CD14-positive monocyte (primary cell): ENCODE measurements at regions not wholly inside any gene's neighbourhood (a gene's known extent, or its start where the extent isn't known, plus 50 kb on each side); places are given as distances from the start of the nearest gene placed in this dataset.

Experiments used
- DNase-seq, 3 donors: peaks; one replicate each; pipeline ENCODE4 v3.0.0-alpha.2; 2011 to 2022
- H2AFZ ChIP-seq: 2 replicates; pipeline ENCODE4 v1.6.0; 2012; ENCODE audit warnings: mild to moderate bottlenecking, low read depth, low read length, inconsistent platforms; ENCODE audit not compliant: insufficient read depth, poor library complexity, severe bottlenecking
- H3K27ac ChIP-seq, 2 donors: 1 replicate in 1 of 2; 2 replicates in 1 of 2; pipeline ENCODE4 v1.5.1; 2012 to 2013; ENCODE audit warnings: low read length in 2 of 2, control low read depth in 1 of 2, inconsistent platforms in 1 of 2, low read depth in 1 of 2, mild to moderate bottlenecking in 1 of 2
- H3K27me3 ChIP-seq, 2 donors: one replicate each; pipeline versions ENCODE4 v1.6.0 to v1.6.1; 2011 to 2013; ENCODE audit warnings: low read length in 2 of 2; ENCODE audit not compliant: control insufficient read depth in 2 of 2, insufficient read depth in 2 of 2
- H3K36me3 ChIP-seq, 2 donors: replicated peaks in 1 of 2; 1 replicate in 1 of 2; 2 replicates in 1 of 2; pipeline versions ENCODE4 v1.5.1 to v1.6.1; 2012 to 2013; ENCODE audit warnings: low read length in 2 of 2, control low read depth in 1 of 2, inconsistent platforms in 1 of 2, mild to moderate bottlenecking in 1 of 2; ENCODE audit not compliant: insufficient read depth in 2 of 2, control insufficient read depth in 1 of 2
- H3K4me1 ChIP-seq, 2 donors: 1 replicate in 1 of 2; 2 replicates in 1 of 2; pipeline versions ENCODE4 v1.5.1 to v1.6.1; 2012 to 2013; ENCODE audit warnings: low read length in 2 of 2, control low read depth in 1 of 2, inconsistent platforms in 1 of 2, mild to moderate bottlenecking in 1 of 2, moderate library complexity in 1 of 2; ENCODE audit not compliant: insufficient read depth in 2 of 2, control insufficient read depth in 1 of 2
- H3K4me2 ChIP-seq: replicated peaks from 2 replicates; pipeline ENCODE3; 2012; ENCODE audit warnings: low read length, moderate library complexity, mild to moderate bottlenecking; ENCODE audit not compliant: poor library complexity, severe bottlenecking; ENCODE audit errors: extremely low read depth
- H3K4me3 ChIP-seq, 3 experiments: fragments of 200-600 bp in 1 of 3; sonication (generic) in 1 of 3; replicated peaks in 1 of 3; 1 replicate in 2 of 3; 2 replicates in 1 of 3; pipeline ENCODE4 v1.5.1; 2011 to 2013; ENCODE audit warnings: low read length in 3 of 3, mild to moderate bottlenecking in 3 of 3, control low read depth in 2 of 3, low read depth in 2 of 3, inconsistent platforms in 1 of 3, moderate library complexity in 1 of 3
- H3K79me2 ChIP-seq: 2 replicates; pipeline ENCODE4 v1.6.0; 2012; ENCODE audit warnings: mild to moderate bottlenecking, control low read depth, inconsistent platforms, low read length, moderate library complexity; ENCODE audit not compliant: insufficient read depth
- H3K9ac ChIP-seq: 2 replicates; pipeline ENCODE4 v1.6.0; 2017; ENCODE audit warnings: low read length, mild to moderate bottlenecking; ENCODE audit not compliant: insufficient read depth, poor library complexity, severe bottlenecking
- H3K9me3 ChIP-seq, 2 donors: replicated peaks in 1 of 2; 1 replicate in 1 of 2; 2 replicates in 1 of 2; pipeline versions ENCODE4 v1.5.1 to v1.6.1; 2012 to 2013; ENCODE audit warnings: low read length in 2 of 2, control low read depth in 1 of 2; ENCODE audit not compliant: control insufficient read depth in 1 of 2, insufficient read depth in 1 of 2
- H4K20me1 ChIP-seq: 2 replicates; pipeline ENCODE4 v1.6.0; 2012; ENCODE audit warnings: mild to moderate bottlenecking, low read length, control low read depth, moderate library complexity; ENCODE audit not compliant: insufficient read depth
- H3K27ac Mint-ChIP-seq, 7 donors: one replicate each; pipeline ENCODE4 v1.8.0; 2020; ENCODE audit warnings: mild to moderate bottlenecking in 7 of 7, mixed read lengths in 7 of 7, moderate library complexity in 6 of 7, inconsistent platforms in 2 of 7
- H3K27me3 Mint-ChIP-seq, 3 donors: one replicate each; pipeline ENCODE4 v1.8.0; 2021 to 2022; ENCODE audit warnings: low read depth in 3 of 3, mild to moderate bottlenecking in 3 of 3, mixed read lengths in 3 of 3, moderate library complexity in 3 of 3, inconsistent platforms in 1 of 3
- H3K36me3 Mint-ChIP-seq, 2 donors: one replicate each; pipeline ENCODE4 v1.8.0; 2020; ENCODE audit warnings: mixed read lengths in 2 of 2, inconsistent platforms in 1 of 2, mild to moderate bottlenecking in 1 of 2
- H3K4me1 Mint-ChIP-seq: one replicate; pipeline ENCODE4 v1.8.0; 2020; ENCODE audit warnings: mild to moderate bottlenecking, mixed read lengths
- H3K4me3 Mint-ChIP-seq, 2 donors: one replicate each; pipeline ENCODE4 v1.8.0; 2020; ENCODE audit warnings: mild to moderate bottlenecking in 2 of 2, mixed read lengths in 2 of 2, moderate library complexity in 1 of 2
- H3K9me3 Mint-ChIP-seq, 7 donors: one replicate each; pipeline ENCODE4 v1.8.0; 2020 to 2022; ENCODE audit warnings: mixed read lengths in 7 of 7, mild to moderate bottlenecking in 6 of 7, moderate library complexity in 6 of 7, inconsistent platforms in 2 of 7
- CTCF ChIP-seq: fragments of 200-600 bp; IDR thresholded peaks from one replicate; pipeline ENCODE4 v1.8.0; 2022; ENCODE audit warnings: antibody characterized with exemption, mild to moderate bottlenecking
- WGBS: methylation state at CpG from one replicate; pipeline ENCODE4 v1.1.5; 2013; ENCODE audit warnings: missing lambda C conversion rate; ENCODE audit not compliant: insufficient coverage; 5-methylcytosine and 5-hydroxymethylcytosine counted together
- intact Hi-C, 2 donors: fragments of 100-400 bp; cut with micrococcal nuclease; formaldehyde crosslinking; loops; one replicate each; pipeline versions ENCODE4 v1.15.0 to v1.15.1; 2023

DNA sequence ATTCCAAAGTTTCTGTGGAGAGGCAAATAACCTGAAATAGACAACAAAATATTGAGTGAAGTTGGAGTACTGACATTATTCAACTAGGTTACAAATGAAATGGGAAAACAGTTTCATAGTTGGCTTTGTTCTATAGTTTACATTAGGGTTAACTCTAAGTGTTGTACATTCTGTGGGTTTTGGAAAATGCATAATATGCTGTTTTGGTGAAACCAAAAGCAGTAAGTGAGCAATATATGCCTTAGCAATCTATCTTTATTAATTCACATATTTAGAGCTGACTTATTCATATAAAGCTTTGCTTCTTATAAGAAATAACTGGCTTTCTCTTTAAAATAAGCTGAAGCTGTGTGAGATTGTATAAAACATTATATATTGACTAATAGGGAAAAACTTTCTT, 157.5 kb upstream of the AHI1 start:
- Histone ChIP-seq H3K4me2 (no peak overlapping the region), H4K20me1 (no peaks in the 10 kb centered on the region), H3K27me3 (no peaks in the 10 kb centered on the region), H3K36me3 (no peaks in the 10 kb centered on the region), H3K9me3 (peaks cover 11 to 14% of the 10 kb centered on the region in 2 donors), H3K4me3 (no peak overlapping the region), H3K79me2 (no peaks in the 10 kb centered on the region), H3K9ac (no peak overlapping the region), H3K4me1 (peaks cover 2 to 10% of the 10 kb centered on the region in 2 donors), H3K27ac (no peak overlapping the region), H2AFZ (no peak overlapping the region)
- no peak for DNase-seq
- Mint-ChIP-seq H3K36me3 (no peaks in the 10 kb centered on the region), H3K27ac (no peak overlapping the region), H3K4me3 (no peak overlapping the region), H3K27me3 (no peaks in the 10 kb centered on the region), H3K4me1 (peaks cover 11% of the 10 kb centered on the region), H3K9me3 (peaks cover 4 to 30% (median 22%) of the 10 kb centered on the region in 7 donors)
- TF ChIP-seq CTCF, result no peak
- intact Hi-C loops, result no loop called here

DNA sequence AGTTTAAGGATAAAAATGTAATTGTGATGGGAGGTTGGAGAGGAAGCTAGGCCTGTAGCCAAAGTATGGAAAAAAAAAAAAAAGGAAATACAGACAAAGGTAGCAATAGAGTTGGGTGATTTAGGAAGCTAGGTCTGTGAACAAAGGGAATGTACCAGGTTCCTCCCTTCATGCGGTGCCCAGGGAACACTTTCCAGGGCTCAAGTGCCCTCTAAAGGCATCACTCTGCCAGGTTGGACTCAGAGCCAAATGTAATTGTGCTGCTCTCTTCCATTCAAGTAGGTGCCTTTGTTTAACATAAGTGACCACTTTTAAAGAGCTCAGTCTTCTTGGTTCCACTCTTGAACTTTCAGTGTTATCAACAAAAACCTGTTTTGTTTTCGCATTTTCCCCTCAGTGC, 159.7 kb upstream of the AHI1 start:
- no peaks in the 10 kb centered on the region for H3K79me2 ChIP-seq
- intact Hi-C loops, result no loop called here

More for the DNA sequence above, 159.7 kb upstream of the AHI1 start:
- Mint-ChIP-seq H3K27me3 (no peaks in the 10 kb centered on the region), H3K36me3 (no peaks in the 10 kb centered on the region), H3K4me3 (no peak overlapping the region), H3K27ac (no peak overlapping the region), H3K9me3 (peaks cover 7 to 26% (median 12%) of the 10 kb centered on the region in 7 donors), H3K4me1 (peaks cover 4% of the 10 kb centered on the region)
- Histone ChIP-seq H2AFZ (no peak overlapping the region), H3K9me3 (peaks cover 4 to 6% of the 10 kb centered on the region in 2 donors), H4K20me1 (no peaks in the 10 kb centered on the region), H3K4me2 (no peak overlapping the region), H3K27ac (no peak overlapping the region), H3K4me1 (peaks cover under 1 to 1% of the 10 kb centered on the region in 2 donors), H3K27me3 (no peaks in the 10 kb centered on the region), H3K4me3 (no peak overlapping the region), H3K36me3 (no peaks in the 10 kb centered on the region), H3K9ac (no peak overlapping the region)
- TF ChIP-seq CTCF, result no peak
- no peak for DNase-seq
- 100% methylated on average over 1 of the region's 2 CpGs for WGBS
